Cardiac muscle cell (in vitro differentiated cells and primary cell): ENCODE measurements at regions not wholly inside any gene's neighbourhood (a gene's known extent, or its start where the extent isn't known, plus 50 kb on each side); places are given as distances from the start of the nearest gene placed in this dataset.

Source experiments
- DNase-seq, 2 donors: peaks; one replicate each; pipeline versions ENCODE4 v3.0.0 to v3.0.0-alpha.2; 2010 to 2017; ENCODE audit warnings: low read depth in 1 of 2, low spot score in 1 of 2
- H3K27ac ChIP-seq: fragments of 200-600 bp; sonication (generic); 2 replicates; pipeline ENCODE4 v1.5.1; 2016
- H3K27me3 ChIP-seq: fragments of 200-600 bp; sonication (generic); 2 replicates; pipeline ENCODE4 v1.6.0; 2016; ENCODE audit warnings: control low read depth
- H3K36me3 ChIP-seq: fragments of 200-600 bp; sonication (generic); 2 replicates; pipeline ENCODE4 v1.5.1; 2016; ENCODE audit warnings: control low read depth
- H3K4me1 ChIP-seq: fragments of 200-600 bp; sonication (generic); 2 replicates; pipeline ENCODE4 v1.8.1; 2017; ENCODE audit warnings: low read depth, mild to moderate bottlenecking, mixed run types
- H3K4me3 ChIP-seq: fragments of 200-600 bp; sonication (generic); 2 replicates; pipeline ENCODE4 v1.5.1; 2016; ENCODE audit warnings: mild to moderate bottlenecking
- H3K9me3 ChIP-seq: fragments of 200-600 bp; sonication (generic); 2 replicates; pipeline ENCODE4 v1.5.1; 2017; ENCODE audit warnings: low read depth, mild to moderate bottlenecking, control low read depth
- CTCF ChIP-seq: IDR thresholded peaks from 2 replicates; pipeline ENCODE4 v1.5.1; 2012; ENCODE audit warnings: low read depth, mild to moderate bottlenecking, low read length

DNA sequence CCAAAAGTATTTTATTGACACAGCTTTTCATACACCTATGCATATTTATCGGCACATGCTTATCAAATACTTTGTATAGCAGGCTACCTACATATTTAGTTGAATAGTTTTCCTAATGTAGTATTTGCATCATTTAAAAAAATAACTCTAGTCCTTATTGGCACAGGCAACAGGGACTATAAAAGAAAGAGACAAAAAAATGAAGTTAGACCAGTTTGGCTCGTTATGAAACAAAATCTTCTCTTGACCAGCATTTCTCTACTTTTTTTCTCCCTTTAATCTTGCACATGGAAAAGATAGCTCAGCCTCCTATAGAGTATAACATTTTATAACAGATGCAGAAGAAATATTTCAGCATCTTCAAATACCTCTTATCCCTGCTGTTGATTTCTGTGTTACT is 794.8 kb upstream of the MIR17HG start:
- Histone ChIP-seq H3K27me3 (no peaks in the 10 kb centered on the region), H3K4me1 (no peaks in the 10 kb centered on the region), H3K27ac (no peak overlapping the region), H3K9me3 (no peaks in the 10 kb centered on the region), H3K4me3 (no peak overlapping the region), H3K36me3 (no peaks in the 10 kb centered on the region)
- no peak for DNase-seq
- TF ChIP-seq CTCF, result no peak

DNA sequence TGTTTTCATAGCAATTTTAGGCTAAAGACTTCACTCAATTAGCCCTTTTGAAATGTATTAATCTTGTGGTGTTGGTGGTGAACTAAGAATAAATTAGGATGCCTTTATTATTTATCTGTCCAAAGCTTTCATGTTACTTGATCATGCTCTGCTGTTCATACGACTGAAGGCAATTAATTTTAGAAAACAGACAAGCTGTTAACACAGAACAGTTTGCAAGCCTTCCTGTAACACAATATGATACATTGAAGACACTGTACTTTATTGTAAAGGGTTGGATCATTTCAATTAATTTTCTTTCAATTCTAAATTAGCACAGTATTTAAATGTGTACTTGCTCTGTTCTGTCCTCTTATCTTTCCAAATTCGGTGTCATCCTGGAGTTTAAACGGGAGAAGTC is 794.3 kb upstream of the MIR17HG start:
- no peak for DNase-seq
- H3K4me3 ChIP-seq, result no peak overlapping the region
- no peak overlapping the region for H3K27ac ChIP-seq
- TF ChIP-seq CTCF, result no peak
- no peaks in the 10 kb centered on the region for H3K9me3 ChIP-seq
- H3K36me3 ChIP-seq, result no peaks in the 10 kb centered on the region
- no peaks in the 10 kb centered on the region for H3K4me1 ChIP-seq
- H3K27me3 ChIP-seq, result no peaks in the 10 kb centered on the region

DNA sequence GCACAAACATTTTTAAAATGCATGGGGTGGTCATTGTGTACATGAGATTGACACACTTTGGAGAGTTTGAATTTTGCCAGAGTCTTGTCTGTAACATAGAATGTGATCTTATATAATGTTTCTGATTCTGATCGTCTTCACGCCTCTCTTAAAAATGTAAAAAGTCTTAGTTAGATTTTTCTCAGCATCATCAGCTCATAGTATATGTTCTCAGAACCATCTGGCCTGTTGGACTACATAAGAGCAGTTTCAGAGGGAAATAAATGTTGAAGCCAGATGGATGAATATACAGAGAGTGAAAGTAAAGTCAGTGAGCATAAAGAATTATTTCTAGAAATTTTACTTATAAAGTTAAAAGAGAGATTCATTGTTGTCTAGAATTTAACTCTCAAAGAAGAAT is 789.9 kb upstream of the MIR17HG start:
- no peak for TF ChIP-seq CTCF
- H3K27me3 ChIP-seq, result no peaks in the 10 kb centered on the region

GRCh38 chr13:90562443-90562842 is 785.0 kb upstream of the MIR17HG start:
- no peak for TF ChIP-seq CTCF
- no peak for DNase-seq
- H3K4me3 ChIP-seq, result no peak overlapping the region
- no peaks in the 10 kb centered on the region for H3K36me3 ChIP-seq
- no peaks in the 10 kb centered on the region for H3K27me3 ChIP-seq
- H3K9me3 ChIP-seq, result no peaks in the 10 kb centered on the region
- H3K4me1 ChIP-seq, result no peaks in the 10 kb centered on the region
- H3K27ac ChIP-seq, result no peak overlapping the region

More for the DNA sequence above, 789.9 kb upstream of the MIR17HG start:
- H3K4me1 ChIP-seq, result no peaks in the 10 kb centered on the region
- H3K27ac ChIP-seq, result no peak overlapping the region
- H3K36me3 ChIP-seq, result no peaks in the 10 kb centered on the region
- no peak for DNase-seq
- no peaks in the 10 kb centered on the region for H3K9me3 ChIP-seq
- H3K4me3 ChIP-seq, result no peak overlapping the region

DNA sequence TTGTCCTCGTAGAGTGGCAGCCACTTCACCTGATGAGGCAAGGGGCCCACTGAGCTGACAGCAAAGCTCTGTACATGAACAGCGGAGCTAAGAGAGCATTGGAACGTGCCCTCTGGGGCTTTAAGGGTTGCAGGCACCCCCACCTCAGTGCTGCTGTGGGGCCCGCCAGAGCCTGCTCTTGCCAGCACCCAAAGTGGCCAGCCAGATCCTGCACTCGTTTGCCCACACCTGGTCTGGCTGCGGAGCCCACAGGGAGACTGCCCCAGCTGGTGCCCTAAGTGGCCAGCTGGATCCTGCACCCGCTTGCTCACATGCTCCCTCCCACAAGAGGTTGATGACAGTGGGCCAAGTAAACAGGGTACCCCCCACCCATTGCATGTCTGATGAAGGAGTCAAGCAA is 783.4 kb upstream of the MIR17HG start:
- Histone ChIP-seq H3K36me3 (no peaks in the 10 kb centered on the region), H3K27me3 (no peaks in the 10 kb centered on the region), H3K4me3 (no peak overlapping the region), H3K9me3 (no peaks in the 10 kb centered on the region), H3K4me1 (no peaks in the 10 kb centered on the region), H3K27ac (no peak overlapping the region)
- no peak for DNase-seq
- no peak for TF ChIP-seq CTCF

GRCh38 chr13:90564566-90564965 is 782.9 kb upstream of the MIR17HG start:
- Histone ChIP-seq H3K9me3 (no peaks in the 10 kb centered on the region), H3K36me3 (no peaks in the 10 kb centered on the region), H3K4me1 (no peaks in the 10 kb centered on the region), H3K27me3 (no peaks in the 10 kb centered on the region), H3K4me3 (no peak overlapping the region), H3K27ac (no peak overlapping the region)
- DNase-seq, result no peak
- no peak for TF ChIP-seq CTCF
